ENCODE measurements at regions not wholly inside any gene's neighbourhood (a gene's known extent, or its start where the extent isn't known, plus 50 kb on each side); places are given as distances from the start of the nearest gene placed in this dataset.

- TF ChIP-seq ELF4 (IDR thresholded peaks at IDR 0.05) (no peak), BHLHE40 (IDR thresholded peaks at IDR 0.05; ENCODE audit: borderline replicate concordance) (no peak), SP1 (IDR thresholded peaks at IDR 0.05) (no peak), HDGF (IDR thresholded peaks at IDR 0.05; ENCODE audit: borderline replicate concordance) (no peak), SUZ12 (IDR thresholded peaks at IDR 0.05) (no peak), FOXM1 (IDR thresholded peaks at IDR 0.05; ENCODE audit: borderline replicate concordance) (no peak), TARDBP (IDR thresholded peaks at IDR 0.05) (no peak), FOXK2 (IDR thresholded peaks at IDR 0.05) (no peak), L3MBTL2 (conservative IDR thresholded peaks at IDR 0.05) (no peak), FOXA1 (IDR thresholded peaks at IDR 0.05) (no peak)
Measured at GRCh38 chr18:46274266-46274665, 170.1 kb downstream of the HAUS1 start.
